Endothelial cell of umbilical vein (primary cell): ENCODE measurements at regions not wholly inside any gene's neighbourhood (a gene's known extent, or its start where the extent isn't known, plus 50 kb on each side); places are given as distances from the start of the nearest gene placed in this dataset.

ENCODE experiments used
- CTCF ChIP-seq, 2 donors: IDR thresholded peaks; 1 replicate in 1 of 2; 2 replicates in 1 of 2; pipeline ENCODE4 v1.5.1; 2011; ENCODE audit warnings: low read length in 2 of 2, mild to moderate bottlenecking in 2 of 2, moderate library complexity in 2 of 2, control low read depth in 1 of 2, inconsistent platforms in 1 of 2, low read depth in 1 of 2; ENCODE audit not compliant: insufficient read depth in 1 of 2; ENCODE audit errors: extremely low read depth in 1 of 2
- EZH2 ChIP-seq: IDR thresholded peaks from 2 replicates; pipeline ENCODE4 v1.6.1; 2012; ENCODE audit warnings: borderline replicate concordance, low read depth, mild to moderate bottlenecking, moderate library complexity, low read length, inconsistent platforms; ENCODE audit not compliant: severe bottlenecking
- GATA2 ChIP-seq: IDR thresholded peaks from 2 replicates; pipeline ENCODE4 v1.7.0; 2011; ENCODE audit warnings: low read depth, mild to moderate bottlenecking, moderate library complexity, mixed read lengths, low read length; ENCODE audit not compliant: insufficient read length, insufficient read depth
- JUN ChIP-seq: IDR thresholded peaks from 2 replicates; pipeline ENCODE4 v1.6.1; 2011; ENCODE audit warnings: borderline replicate concordance, low read depth; ENCODE audit not compliant: insufficient read length, insufficient read depth
- MAX ChIP-seq: IDR thresholded peaks from 2 replicates; pipeline ENCODE4 v1.6.1; 2011; ENCODE audit not compliant: insufficient read depth, insufficient read length
- MYC ChIP-seq: IDR thresholded peaks from one replicate; pipeline ENCODE4 v1.6.1; 2011; ENCODE audit warnings: mild to moderate bottlenecking, low read depth, low read length
- POLR2A ChIP-seq: IDR thresholded peaks from 2 replicates; pipeline ENCODE4 v1.6.1; 2012; ENCODE audit warnings: low read depth, mild to moderate bottlenecking, control low read depth, low read length
- POLR2AphosphoS5 ChIP-seq: IDR thresholded peaks from 2 replicates; pipeline ENCODE4 v1.6.1; 2012; ENCODE audit warnings: low read depth, mild to moderate bottlenecking, control low read depth, low read length, moderate library complexity; ENCODE audit not compliant: insufficient read depth

DNA sequence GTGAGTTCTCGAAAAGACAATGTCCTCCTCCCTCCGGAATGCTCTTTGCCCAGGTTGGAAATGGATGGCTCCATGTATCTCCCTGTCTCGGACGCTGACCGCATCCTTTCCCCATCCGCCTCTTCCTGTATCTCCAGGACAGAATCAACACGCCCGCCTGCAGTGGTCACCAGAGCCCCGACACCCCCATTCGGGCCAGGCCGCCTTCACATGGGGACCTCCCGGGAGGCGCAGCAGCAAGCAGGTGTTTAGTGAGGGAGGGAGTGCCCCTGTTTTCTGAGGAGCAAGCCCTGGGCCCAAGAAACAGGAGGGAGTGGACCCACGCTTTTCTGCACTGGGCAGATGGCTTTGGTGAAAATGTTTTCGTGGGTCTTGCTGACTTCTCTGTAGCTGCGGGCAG lies 83.5 kb upstream of the TTC34 start:
- TF ChIP-seq CTCF (IDR thresholded peaks at IDR 0.05; ENCODE audit: extremely low read depth in 1 of 2, insufficient read depth in 1 of 2, low read depth in 1 of 2, low read length in 2 of 2) (no peak), JUN (no peak), MAX (no peak), MYC (no peak), EZH2 (no peak), POLR2A (no peak), POLR2AphosphoS5 (no peak), GATA2 (no peak)
